ENCODE measurements at regions not wholly inside any gene's neighbourhood (a gene's known extent, or its start where the extent isn't known, plus 50 kb on each side); places are given as distances from the start of the nearest gene placed in this dataset.

DNA sequence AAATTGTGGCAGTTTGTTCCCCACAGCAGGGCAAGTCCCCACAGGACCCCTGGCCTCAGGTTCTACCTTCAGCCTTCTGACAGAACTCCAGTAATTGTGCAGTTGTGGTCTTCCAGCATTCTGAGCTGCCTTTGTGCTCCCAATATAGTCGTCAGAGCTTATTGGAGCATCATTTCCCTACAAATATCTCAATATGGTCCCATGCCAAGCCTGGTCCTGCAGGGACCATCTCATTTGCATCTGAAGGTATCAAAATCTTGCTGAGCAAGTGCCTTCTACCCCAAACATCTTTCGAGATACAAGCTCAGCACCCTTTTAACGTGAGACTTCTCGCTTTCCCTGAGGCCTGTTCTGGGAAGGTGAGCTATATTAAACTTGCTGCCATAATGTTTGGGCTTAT lies 333.9 kb upstream of the CDH11 start:
- peaks cover 0 to 7% (median 0%) of the 10 kb centered on the region in 7 donors for H3K27me3 ChIP-seq
- H3K9me3 ChIP-seq: no peaks in the 10 kb centered on the region
- no peak overlapping the region for H3K27ac ChIP-seq
- intact Hi-C loops (cut with DNase I): no loop called here
- ATAC-seq: no peak
- H3K4me1 ChIP-seq: no peaks in the 10 kb centered on the region
- H3K4me3 ChIP-seq: no peak overlapping the region
- 93 to 96% methylated on average over 4 of the region's 4 CpGs for WGBS, 2 donors
- TF ChIP-seq, protein P1, sequence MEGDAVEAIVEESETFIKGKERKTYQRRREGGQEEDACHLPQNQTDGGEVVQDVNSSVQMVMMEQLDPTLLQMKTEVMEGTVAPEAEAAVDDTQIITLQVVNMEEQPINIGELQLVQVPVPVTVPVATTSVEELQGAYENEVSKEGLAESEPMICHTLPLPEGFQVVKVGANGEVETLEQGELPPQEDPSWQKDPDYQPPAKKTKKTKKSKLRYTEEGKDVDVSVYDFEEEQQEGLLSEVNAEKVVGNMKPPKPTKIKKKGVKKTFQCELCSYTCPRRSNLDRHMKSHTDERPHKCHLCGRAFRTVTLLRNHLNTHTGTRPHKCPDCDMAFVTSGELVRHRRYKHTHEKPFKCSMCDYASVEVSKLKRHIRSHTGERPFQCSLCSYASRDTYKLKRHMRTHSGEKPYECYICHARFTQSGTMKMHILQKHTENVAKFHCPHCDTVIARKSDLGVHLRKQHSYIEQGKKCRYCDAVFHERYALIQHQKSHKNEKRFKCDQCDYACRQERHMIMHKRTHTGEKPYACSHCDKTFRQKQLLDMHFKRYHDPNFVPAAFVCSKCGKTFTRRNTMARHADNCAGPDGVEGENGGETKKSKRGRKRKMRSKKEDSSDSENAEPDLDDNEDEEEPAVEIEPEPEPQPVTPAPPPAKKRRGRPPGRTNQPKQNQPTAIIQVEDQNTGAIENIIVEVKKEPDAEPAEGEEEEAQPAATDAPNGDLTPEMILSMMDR (IDR thresholded peaks at IDR 0.05): no peak
- DNase-seq: no peak
- no peaks in the 10 kb centered on the region for H3K36me3 ChIP-seq

DNA sequence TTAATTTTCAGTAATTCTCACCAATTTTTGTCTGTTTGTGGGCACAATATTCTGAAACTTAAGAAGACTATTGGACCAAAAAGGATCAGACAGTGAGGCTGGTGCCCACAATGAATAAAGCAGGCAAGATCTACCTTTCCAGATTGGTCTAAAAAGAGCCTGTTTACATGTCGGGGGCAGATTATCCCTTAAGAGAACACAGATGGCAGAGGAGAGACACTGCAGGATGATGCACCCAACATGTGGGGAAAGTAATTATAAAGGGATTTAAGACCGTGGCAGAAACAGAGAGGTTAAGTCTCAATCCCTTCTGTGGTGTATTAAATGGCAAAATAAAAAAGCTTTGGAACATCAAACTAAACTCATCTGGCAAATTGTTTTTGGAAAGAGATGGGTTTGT lies 331.8 kb upstream of the CDH11 start:
- no peaks in the 10 kb centered on the region for H3K36me3 ChIP-seq
- ATAC-seq (no peak), DNase-seq (no peak)
- intact Hi-C loops (cut with DNase I): no loop called here
- no peak overlapping the region for H3K27ac ChIP-seq
- WGBS, 2 donors: 85 to 91% methylated on average over 2 of the region's 2 CpGs
- H3K4me1 ChIP-seq: no peaks in the 10 kb centered on the region
- no peak overlapping the region for H3K4me3 ChIP-seq
- H3K27me3 ChIP-seq: no peaks in the 10 kb centered on the region
- TF ChIP-seq, protein P1 (IDR thresholded peaks at IDR 0.05): no peak
- H3K9me3 ChIP-seq: peaks cover 0 to 16% (median 0%) of the 10 kb centered on the region in 11 donors

DNA sequence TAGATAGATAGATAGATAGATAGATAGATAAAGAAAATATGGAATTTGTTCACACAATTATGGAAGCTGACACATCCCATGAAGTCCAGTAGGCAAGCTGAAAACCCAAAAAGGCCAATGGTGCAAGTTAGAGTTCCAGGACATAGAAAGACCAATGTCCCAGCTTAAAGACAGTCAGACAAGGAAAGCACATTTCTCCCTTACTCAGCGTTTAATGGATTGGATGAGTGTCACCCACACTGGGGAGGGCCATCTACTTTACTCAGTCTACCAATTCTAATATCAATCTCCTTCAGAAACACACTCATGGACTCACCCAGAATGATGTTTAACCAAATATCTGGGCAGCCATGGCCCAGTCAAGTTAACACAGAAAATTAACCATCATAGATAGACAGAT lies 327.7 kb upstream of the CDH11 start:
- no peak overlapping the region for H3K4me3 ChIP-seq
- 93 to 96% methylated on average over 1 of the region's 1 CpG for WGBS, 2 donors
- DNase-seq (no peak), ATAC-seq (no peak)
- peaks cover 0 to 20% (median 3%) of the 10 kb centered on the region in 11 donors for H3K9me3 ChIP-seq
- TF ChIP-seq, protein P1 (IDR thresholded peaks at IDR 0.05): no peak
- H3K27ac ChIP-seq: no peak overlapping the region
- intact Hi-C loops (cut with DNase I): no loop called here
- no peaks in the 10 kb centered on the region for H3K4me1 ChIP-seq
- no peaks in the 10 kb centered on the region for H3K36me3 ChIP-seq
- no peaks in the 10 kb centered on the region for H3K27me3 ChIP-seq

DNA sequence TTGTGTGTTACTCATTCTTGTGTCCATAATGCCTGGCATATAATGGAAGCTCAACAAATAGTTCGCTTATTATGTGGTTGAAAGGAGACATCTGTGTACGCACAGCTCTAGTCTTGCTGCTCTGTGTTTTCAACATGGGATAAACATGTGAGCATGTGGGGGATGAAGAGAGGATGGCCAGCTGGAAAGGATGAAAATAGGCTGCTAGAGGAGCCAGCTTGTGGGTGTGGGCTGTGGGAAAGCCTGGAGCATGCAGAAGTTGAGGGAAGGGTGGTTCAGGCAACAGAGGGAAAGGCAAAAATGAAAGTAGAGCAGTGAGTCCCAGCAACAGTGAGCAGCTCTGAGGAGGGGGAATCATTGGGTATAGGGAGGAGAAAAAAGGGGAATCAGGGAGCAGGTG lies 324.6 kb upstream of the CDH11 start:
- peak in 3 of 8 donors; percentile 11 to 42 (median 24) for ATAC-seq
- 80 to 84% methylated on average over 2 of the region's 2 CpGs for WGBS, 2 donors
- intact Hi-C loops (cut with DNase I): no loop called here

More for the DNA sequence above, 324.6 kb upstream of the CDH11 start:
- Histone ChIP-seq H3K4me3 (no peak overlapping the region), H3K27me3 (peaks cover 0 to under 1% (median 0%) of the 10 kb centered on the region in 7 donors), H3K4me1 (no peaks in the 10 kb centered on the region), H3K27ac (no peak overlapping the region), H3K36me3 (no peaks in the 10 kb centered on the region), H3K9me3 (peaks cover 0 to 20% (median 3%) of the 10 kb centered on the region in 11 donors)
- DNase-seq: no peak
- TF ChIP-seq, protein P1 (IDR thresholded peaks at IDR 0.05): no peak
